ENCODE measurements at regions not wholly inside any gene's neighbourhood (a gene's known extent, or its start where the extent isn't known, plus 50 kb on each side); places are given as distances from the start of the nearest gene placed in this dataset.

DNA sequence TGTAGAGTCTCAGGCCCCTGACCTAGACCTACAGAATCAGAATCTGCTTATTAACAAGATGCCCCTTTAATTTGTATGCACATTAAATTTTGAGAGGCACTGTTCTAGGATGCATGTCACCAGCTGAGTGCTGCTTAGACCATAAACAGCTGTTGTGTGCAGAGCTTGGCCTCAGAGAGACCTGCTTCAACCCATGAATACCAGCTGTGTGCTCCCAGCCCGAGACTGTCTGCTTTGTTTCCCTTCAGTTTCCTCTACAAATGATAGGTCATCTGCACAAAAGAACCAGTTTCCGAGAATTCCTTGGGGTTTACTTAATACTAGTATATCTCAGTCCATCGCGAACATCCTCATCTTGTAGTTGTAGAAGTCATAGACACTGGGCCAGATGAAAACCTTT lies 158.5 kb upstream of the PFN2 start:
- TF ChIP-seq, protein P1, sequence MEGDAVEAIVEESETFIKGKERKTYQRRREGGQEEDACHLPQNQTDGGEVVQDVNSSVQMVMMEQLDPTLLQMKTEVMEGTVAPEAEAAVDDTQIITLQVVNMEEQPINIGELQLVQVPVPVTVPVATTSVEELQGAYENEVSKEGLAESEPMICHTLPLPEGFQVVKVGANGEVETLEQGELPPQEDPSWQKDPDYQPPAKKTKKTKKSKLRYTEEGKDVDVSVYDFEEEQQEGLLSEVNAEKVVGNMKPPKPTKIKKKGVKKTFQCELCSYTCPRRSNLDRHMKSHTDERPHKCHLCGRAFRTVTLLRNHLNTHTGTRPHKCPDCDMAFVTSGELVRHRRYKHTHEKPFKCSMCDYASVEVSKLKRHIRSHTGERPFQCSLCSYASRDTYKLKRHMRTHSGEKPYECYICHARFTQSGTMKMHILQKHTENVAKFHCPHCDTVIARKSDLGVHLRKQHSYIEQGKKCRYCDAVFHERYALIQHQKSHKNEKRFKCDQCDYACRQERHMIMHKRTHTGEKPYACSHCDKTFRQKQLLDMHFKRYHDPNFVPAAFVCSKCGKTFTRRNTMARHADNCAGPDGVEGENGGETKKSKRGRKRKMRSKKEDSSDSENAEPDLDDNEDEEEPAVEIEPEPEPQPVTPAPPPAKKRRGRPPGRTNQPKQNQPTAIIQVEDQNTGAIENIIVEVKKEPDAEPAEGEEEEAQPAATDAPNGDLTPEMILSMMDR (IDR thresholded peaks at IDR 0.05; ENCODE audit: low read length) = no peak
- TF ChIP-seq EZH2phosphoT487 (IDR thresholded peaks at IDR 0.05; ENCODE audit: low read length) = no peak
- no peak for TF ChIP-seq EZH2 (optimal IDR thresholded peaks at IDR 0.05; ENCODE audit: low read depth, low read length)
